Erythroblast (primary cell): ENCODE measurements at regions not wholly inside any gene's neighbourhood (a gene's known extent, or its start where the extent isn't known, plus 50 kb on each side); places are given as distances from the start of the nearest gene placed in this dataset.

Experiments used
- DNase-seq, 2 experiments: peaks; one replicate each; lab custom pipeline; 2025; lab: John Stamatoyannopoulos, UW
- GATA1 ChIP-seq: IDR thresholded peaks from 2 replicates; pipeline ENCODE4 v1.6.1; 2011; ENCODE audit warnings: low read depth, mild to moderate bottlenecking, control low read depth, low read length, moderate library complexity
- POLR2A ChIP-seq: IDR thresholded peaks from 2 replicates; pipeline ENCODE4 v1.6.1; 2011; ENCODE audit warnings: mild to moderate bottlenecking, low read length

DNA sequence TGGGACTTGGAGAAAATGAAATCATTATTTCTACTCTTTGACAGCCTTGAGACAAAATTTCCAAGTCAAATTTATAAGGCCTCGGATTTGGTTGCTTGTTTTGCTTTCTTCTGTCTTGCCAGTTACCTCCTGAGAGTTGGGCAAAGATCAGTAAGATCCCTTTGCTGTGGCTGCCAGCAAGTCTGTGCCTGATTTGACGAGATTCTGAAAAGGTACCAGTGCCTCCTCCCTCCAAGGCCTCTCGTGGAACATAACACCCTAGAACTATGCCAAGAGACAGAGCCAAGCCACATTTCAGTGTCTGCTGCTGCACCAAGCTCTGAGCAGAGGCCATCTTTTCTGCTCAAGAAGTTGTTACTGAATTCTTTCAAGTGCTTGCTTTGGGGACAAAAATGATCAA is 61.0 kb downstream of the GTPBP8 start:
- peak in 1 of 2 experiments; percentile 15 for DNase-seq
- TF ChIP-seq POLR2A (no peak), GATA1 (no peak)

DNA sequence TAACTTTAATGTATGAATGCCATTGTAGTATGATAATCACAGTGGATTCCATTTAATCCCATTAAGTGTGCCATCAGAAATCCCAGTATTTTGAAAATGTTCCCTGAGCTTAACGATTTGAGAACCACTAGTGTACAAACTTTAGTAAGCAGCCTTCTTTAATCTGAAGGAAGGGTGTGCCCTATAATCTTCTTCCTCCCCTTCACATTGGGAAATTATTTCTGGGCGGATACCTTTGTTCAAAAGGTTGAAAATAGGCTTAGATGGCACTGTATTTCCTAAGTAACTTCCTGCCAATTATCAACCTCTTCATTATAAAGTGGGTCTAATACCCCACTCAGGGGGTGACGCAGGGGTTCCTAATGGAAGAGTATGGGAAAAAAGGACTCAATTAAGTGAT is 62.4 kb downstream of the GTPBP8 start:
- DNase-seq = no peak

DNA sequence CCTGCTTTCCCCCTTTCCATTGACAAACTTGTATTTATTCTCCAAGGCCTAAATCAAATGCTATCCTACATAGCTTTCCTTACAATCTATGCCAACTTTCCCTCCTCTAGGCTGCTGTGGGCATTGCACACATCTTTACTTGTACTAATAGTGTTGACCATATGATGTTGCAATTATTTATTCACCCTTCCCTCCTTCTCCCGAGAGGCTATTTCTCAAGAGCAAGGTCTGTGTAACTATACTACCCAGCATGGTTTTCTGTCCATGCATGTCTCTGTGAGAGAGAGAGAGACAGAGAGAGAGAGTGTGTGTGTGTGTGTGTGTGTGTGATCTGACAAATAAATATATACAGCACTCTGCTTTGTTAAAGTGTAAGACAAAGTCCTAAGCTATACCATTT is 63.8 kb downstream of the GTPBP8 start:
- DNase-seq = no peak
- TF ChIP-seq GATA1 (no peak), POLR2A (no peak)

More for the DNA sequence above, 62.4 kb downstream of the GTPBP8 start:
- TF ChIP-seq POLR2A = no peak
- no peak for TF ChIP-seq GATA1

DNA sequence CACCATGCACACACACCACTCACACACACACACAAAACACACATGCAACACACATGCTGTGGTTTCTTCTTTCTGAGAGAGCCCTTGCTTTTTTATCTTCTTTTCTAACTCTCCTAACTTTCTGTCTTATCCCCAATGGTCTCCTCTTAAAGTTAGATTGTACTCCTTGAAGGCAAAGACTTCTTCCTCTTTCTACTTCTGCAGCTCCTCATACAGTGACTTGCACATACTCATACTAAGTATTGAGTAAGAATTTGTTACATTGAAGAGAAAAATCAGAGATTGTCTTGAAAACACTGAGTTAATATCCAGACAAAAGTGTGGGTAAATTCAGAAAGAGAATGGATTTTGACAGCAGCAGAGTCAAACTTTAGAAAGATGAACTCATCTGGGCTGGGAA is 64.4 kb downstream of the GTPBP8 start:
- no peak for TF ChIP-seq POLR2A
- TF ChIP-seq GATA1 = no peak
- no peak for DNase-seq

DNA sequence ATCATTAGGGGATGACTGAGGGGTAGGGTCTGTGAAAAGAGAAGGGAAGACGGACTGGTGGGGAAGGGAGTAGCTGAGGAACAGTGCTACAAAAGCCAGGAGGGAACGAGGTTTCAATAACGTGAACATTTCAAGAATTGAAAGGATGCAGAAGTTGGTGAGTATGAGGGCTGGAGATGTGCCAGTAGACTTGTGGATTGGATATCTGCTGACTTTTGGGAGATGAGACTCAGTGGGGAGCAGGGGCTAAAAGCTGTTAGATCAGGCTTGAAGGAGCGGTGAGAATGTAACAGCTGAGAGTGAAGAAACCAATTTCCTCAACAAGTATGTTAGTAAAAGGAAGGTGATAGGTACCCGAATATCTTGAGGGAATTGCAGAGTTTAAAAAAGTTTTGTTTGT is 65.2 kb downstream of the GTPBP8 start:
- TF ChIP-seq POLR2A (no peak), GATA1 (no peak)
- DNase-seq = no peak

DNA sequence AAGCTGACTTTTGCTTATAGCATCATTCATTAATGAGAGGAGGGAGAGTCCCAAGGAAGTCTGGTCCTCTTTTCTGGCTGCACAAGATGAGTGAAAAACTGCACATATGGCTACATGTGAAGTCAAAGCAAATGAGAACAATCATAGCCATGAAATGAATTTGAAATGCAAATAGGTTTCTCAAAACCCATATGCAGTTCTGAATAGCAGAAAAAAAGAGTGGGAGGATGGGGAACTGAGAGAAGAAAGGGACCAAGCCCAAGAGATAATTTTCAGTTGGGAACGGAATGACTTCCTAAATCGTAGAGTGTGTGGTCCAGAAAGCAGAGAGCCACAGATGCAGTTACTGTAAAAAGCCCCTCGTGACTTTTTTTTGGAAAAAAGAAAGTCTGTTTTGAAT is 66.3 kb downstream of the GTPBP8 start:
- TF ChIP-seq POLR2A = no peak
- TF ChIP-seq GATA1 = no peak
- no peak for DNase-seq

DNA sequence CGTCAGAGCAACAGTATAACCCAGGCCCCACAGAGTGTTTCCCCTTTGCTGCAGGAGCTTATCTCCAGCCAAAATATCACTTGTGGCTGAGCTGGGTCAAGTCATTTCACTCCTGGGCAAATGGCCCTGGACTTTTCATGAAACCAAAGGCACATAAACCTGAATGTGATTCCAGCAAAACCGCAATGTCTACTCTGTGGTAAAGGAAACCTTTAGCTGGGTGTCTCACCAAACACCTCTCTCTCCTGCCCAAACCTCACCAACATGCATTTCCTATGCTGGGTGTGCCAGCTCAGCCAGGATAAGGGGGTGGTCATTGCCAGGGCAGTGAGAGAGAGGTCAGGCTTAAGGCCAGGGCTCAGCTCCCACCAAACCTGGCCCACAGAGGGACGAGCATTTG is 67.4 kb downstream of the GTPBP8 start:
- TF ChIP-seq GATA1 (no peak), POLR2A (no peak)
- DNase-seq = no peak

DNA sequence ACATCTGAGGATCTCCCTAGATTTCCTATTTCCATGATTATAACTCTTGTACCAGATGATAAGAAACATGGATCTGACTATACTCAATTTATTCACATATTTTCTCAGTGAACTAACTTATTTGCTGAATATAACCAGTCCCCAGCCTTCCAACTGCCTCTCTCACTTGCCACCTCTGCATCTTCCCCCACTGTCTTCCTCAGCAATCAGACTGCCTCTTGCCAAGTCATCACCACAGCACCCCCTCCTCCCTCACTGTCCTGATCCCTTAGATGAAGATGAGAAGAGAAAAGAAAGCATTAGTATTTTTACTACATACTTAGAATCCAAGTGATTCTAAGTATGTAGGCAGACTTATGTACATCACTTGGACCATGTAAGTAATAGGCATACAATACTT is 71.9 kb downstream of the GTPBP8 start:
- no peak for DNase-seq
- no peak for TF ChIP-seq POLR2A
- no peak for TF ChIP-seq GATA1

DNA sequence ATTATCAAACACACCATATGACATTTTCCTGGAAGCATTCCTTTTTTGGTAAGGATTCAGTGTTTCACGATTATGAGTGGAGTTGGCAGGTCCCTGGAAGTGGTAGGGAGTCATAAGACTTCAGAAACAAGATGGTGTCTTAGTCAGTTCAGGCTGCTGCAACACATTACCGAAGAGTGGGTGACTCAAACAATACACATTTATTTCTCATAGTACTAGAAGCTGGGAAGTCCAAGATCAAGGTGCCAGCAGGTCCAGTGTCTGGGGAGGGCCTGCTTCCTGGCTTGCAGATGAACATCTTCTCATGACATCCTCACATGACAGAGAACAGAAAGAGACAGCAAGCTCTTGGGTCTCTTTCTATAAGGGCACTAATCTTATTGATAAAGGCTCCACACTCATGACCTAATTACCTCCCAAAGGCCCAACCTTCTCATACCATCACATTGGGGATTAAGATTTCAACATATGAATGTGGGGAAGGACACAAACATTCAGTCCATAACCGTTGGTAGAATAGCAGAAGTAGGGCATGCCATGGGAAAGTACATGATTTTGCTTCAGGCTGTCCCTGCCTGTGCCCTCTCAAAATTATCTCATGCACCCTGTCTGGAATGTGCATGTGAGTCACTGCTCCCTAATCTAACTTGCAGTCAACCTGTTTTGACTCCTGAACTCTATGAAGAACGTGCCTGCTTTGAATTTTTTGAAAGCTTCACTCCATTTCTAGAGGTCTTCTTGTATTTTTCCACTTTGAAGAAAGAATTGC is 72.5 kb downstream of the GTPBP8 start:
- TF ChIP-seq POLR2A = no peak
- no peak for TF ChIP-seq GATA1
- DNase-seq = no peak

DNA sequence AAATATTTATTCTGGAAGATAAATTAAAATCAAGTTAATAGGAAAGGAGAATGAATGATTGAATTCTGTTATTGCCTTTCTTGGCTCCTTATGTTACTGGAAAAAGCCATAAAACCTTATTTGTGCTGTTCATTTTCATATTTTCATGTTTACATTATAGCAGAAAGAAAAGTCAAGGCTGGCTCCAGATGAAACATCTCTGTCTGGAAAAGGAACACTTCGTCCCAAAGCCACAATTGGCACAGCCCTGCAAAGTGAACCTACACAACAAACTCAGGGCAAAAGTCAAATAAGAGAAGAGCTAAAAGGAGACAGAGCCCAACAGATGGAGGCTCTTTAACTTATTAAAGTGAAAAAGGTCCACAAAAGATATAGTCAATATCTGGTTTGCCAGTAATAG is 73.4 kb downstream of the GTPBP8 start:
- TF ChIP-seq POLR2A (no peak), GATA1 (no peak)
- no peak for DNase-seq

DNA sequence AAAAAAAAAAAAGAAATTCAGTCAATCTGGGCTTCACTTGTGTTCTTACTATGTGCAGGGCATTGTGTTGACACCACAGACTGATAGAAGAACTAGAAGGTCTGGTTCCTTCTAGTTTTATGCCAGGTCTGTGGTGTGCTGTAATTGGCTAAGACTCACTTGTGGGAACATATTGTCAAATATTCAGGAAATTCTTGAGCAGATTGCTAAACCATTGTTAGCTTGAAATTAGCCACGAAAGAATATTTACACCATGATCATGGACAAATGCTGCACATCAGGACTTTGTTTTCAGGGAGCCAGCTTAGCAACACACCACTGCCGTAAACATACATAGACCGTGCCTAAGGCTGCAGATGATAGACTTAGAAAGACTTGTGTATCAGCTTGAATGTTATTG is 74.6 kb downstream of the GTPBP8 start:
- TF ChIP-seq POLR2A = no peak
- no peak for TF ChIP-seq GATA1
- DNase-seq = no peak

DNA sequence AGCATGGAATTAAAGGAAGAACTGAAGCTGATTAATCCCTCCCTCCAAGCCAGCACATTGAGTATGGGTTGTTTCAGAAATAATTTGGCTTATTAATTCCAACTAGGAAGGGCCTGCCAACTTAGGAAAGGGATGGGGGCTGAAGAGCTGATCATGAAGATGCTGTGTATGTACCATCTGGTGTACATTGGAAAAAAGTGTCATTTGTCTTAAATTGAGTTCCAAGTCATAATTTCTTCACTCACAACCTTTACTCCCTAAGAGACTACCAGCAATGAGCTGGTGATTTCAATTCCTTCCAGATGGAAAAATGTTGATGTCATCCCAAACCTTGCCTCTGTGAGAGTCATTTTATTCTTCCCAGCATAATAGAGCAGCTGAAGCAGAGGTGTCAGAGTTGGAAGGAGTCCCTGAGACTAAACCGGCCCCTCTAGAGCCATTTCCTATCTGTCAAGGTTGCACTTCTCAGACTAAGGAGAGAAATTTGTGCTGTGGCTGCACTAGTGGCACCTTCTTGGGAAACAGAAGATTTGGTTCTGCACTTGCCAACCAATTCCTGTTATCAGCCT is 79.4 kb downstream of the GTPBP8 start:
- no peak for TF ChIP-seq POLR2A
- no peak for TF ChIP-seq GATA1

DNA sequence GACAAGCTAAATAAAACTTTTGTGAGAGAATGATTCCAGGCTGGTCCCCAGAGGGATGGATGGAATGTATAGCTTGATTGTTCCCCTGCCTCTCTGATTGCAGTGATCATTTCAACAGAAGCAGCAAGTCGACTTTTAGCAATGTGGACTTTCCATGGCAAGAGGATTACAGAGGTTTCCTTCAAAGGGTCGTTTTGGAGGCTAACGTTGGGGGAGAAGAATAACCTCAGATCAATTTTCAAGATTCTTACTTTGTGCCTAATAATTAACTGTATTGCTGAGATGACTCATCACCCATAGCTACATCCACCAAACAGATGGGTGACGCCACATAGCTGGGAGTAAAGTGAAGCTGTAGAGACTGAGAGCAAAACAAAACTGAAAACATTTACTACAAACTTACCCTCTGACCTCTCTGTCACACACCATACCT is 79.9 kb downstream of the GTPBP8 start:
- no peak for DNase-seq
- TF ChIP-seq GATA1 (no peak), POLR2A (no peak)

More for the DNA sequence above, 79.4 kb downstream of the GTPBP8 start:
- no peak for DNase-seq

DNA sequence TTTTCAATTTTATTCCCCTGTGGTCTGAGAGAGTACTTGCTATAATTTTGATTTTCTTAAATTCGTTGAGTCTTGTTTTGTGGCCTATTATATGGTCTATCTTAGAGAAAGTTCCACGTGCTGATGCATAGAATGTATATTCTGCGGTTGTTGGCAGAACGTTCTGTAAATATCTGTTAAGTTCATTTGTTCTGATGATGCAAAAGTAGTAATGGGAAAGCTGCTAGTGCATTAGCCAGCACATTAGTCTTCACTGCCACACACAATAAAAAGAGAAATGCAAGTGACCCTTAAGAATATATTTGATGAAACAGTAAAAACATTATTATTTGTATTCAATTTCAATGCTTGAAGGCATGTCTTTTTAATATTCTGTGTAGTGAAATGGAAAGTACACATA is 84.8 kb downstream of the GTPBP8 start:
- TF ChIP-seq GATA1 (no peak), POLR2A (no peak)
- DNase-seq = no peak
